ENCODE measurements at regions not wholly inside any gene's neighbourhood (a gene's known extent, or its start where the extent isn't known, plus 50 kb on each side); places are given as distances from the start of the nearest gene placed in this dataset.

DNA sequence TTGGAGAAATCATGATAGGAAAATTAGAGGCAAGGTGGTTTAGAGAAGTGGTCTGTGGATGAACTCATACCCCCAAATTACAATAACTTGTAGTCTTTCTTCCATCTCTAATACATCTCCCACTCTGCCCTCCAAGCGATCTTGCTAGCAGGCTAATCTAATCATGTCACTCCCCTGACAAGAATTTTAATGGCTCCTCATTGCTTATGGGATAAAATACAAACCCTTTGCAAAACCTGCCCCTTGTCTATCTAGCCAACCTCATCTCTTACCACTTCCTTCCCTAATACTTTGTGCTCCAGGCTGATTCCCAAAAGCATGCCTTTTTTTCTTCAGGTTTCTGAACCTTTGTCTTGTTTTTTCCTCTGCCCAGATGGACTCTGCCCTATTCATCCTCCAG is 71.3 kb upstream of the LRRN2 start:
- Histone ChIP-seq H3K9me3 (ENCODE audit: control insufficient read depth, low read length) (peaks cover 6% of the 10 kb centered on the region), H3K27me3 (ENCODE audit: control insufficient read depth, insufficient read depth, low read length, poor library complexity, severe bottlenecking) (no peaks in the 10 kb centered on the region), H3K4me3 (ENCODE audit: low read length) (no peak overlapping the region), H3K9ac (ENCODE audit: extremely low read depth, low read length, poor library complexity, severe bottlenecking) (no peak overlapping the region), H3K36me3 (ENCODE audit: control insufficient read depth, insufficient read depth, low read length) (no peaks in the 10 kb centered on the region), H3K4me1 (ENCODE audit: control insufficient read depth, insufficient read depth, low read length) (no peaks in the 10 kb centered on the region), H3K27ac (ENCODE audit: low read depth, low read length) (no peak overlapping the region)
- Mint-ChIP-seq H3K4me3 (no peak overlapping the region), H3K27me3 (ENCODE audit: insufficient read depth) (peaks cover 6% of the 10 kb centered on the region), H3K27ac (no peak overlapping the region), H3K36me3 (ENCODE audit: low read depth) (no peaks in the 10 kb centered on the region), H3K9me3 (no peaks in the 10 kb centered on the region), H3K4me1 (no peaks in the 10 kb centered on the region)
- WGBS, 2 experiments (ENCODE audit: insufficient coverage in 1 of 2, insufficient read length in 1 of 2), result 80 to 94% methylated on average over 1 of the region's 1 CpG
- DNase-seq, result no peak
- TF ChIP-seq CTCF (conservative IDR thresholded peaks at IDR 0.05), result no peak

GRCh38 chr1:204758601-204759000 is 73.1 kb upstream of the LRRN2 start:
- Histone ChIP-seq H3K36me3 (ENCODE audit: control insufficient read depth, insufficient read depth, low read length) (no peaks in the 10 kb centered on the region), H3K27ac (ENCODE audit: low read depth, low read length) (no peak overlapping the region), H3K4me3 (ENCODE audit: low read length) (no peak overlapping the region), H3K9ac (ENCODE audit: extremely low read depth, low read length, poor library complexity, severe bottlenecking) (no peak overlapping the region), H3K27me3 (ENCODE audit: control insufficient read depth, insufficient read depth, low read length, poor library complexity, severe bottlenecking) (no peaks in the 10 kb centered on the region), H3K4me1 (ENCODE audit: control insufficient read depth, insufficient read depth, low read length) (no peaks in the 10 kb centered on the region), H3K9me3 (ENCODE audit: control insufficient read depth, low read length) (no peaks in the 10 kb centered on the region)
- H3K36me3 Mint-ChIP-seq (ENCODE audit: low read depth), result no peaks in the 10 kb centered on the region
- H3K9me3 Mint-ChIP-seq, result no peaks in the 10 kb centered on the region
- DNase-seq, result no peak
- peaks cover 7% of the 10 kb centered on the region for H3K27me3 Mint-ChIP-seq (ENCODE audit: insufficient read depth)
- TF ChIP-seq CTCF (conservative IDR thresholded peaks at IDR 0.05), result no peak
- 88 to 94% methylated on average over 2 of the region's 2 CpGs for WGBS, 2 experiments (ENCODE audit: insufficient coverage in 1 of 2, insufficient read length in 1 of 2)
- H3K4me1 Mint-ChIP-seq, result peaks cover 2% of the 10 kb centered on the region
- H3K27ac Mint-ChIP-seq, result no peak overlapping the region
- H3K4me3 Mint-ChIP-seq, result no peak overlapping the region

- H3K36me3 ChIP-seq (ENCODE audit: control insufficient read depth, insufficient read depth, low read length), result no peaks in the 10 kb centered on the region
- no peak overlapping the region for H3K4me3 ChIP-seq (ENCODE audit: low read length)
- Mint-ChIP-seq H3K36me3 (ENCODE audit: low read depth) (no peaks in the 10 kb centered on the region), H3K4me1 (peaks cover 4% of the 10 kb centered on the region), H3K9me3 (no peaks in the 10 kb centered on the region), H3K27me3 (ENCODE audit: insufficient read depth) (peaks cover 5% of the 10 kb centered on the region), H3K4me3 (no peak overlapping the region), H3K27ac (no peak overlapping the region)
- H3K9me3 ChIP-seq (ENCODE audit: control insufficient read depth, low read length), result no peaks in the 10 kb centered on the region
- H3K9ac ChIP-seq (ENCODE audit: extremely low read depth, low read length, poor library complexity, severe bottlenecking), result no peak overlapping the region
- TF ChIP-seq CTCF (conservative IDR thresholded peaks at IDR 0.05), result no peak
- H3K4me1 ChIP-seq (ENCODE audit: control insufficient read depth, insufficient read depth, low read length), result no peaks in the 10 kb centered on the region
- DNase-seq, result no peak
- WGBS, 2 experiments (ENCODE audit: insufficient coverage in 1 of 2, insufficient read length in 1 of 2), result 87 to 100% methylated on average over 1 to 2 of the region's 2 CpGs
- H3K27me3 ChIP-seq (ENCODE audit: control insufficient read depth, insufficient read depth, low read length, poor library complexity, severe bottlenecking), result no peaks in the 10 kb centered on the region
- H3K27ac ChIP-seq (ENCODE audit: low read depth, low read length), result no peak overlapping the region
These were observed 74.8 kb upstream of the LRRN2 start for GRCh38 chr1:204760350-204760749.
